ENCODE measurements at regions not wholly inside any gene's neighbourhood (a gene's known extent, or its start where the extent isn't known, plus 50 kb on each side); places are given as distances from the start of the nearest gene placed in this dataset.

GRCh38 chr10:45147000-45147399 is 146.3 kb downstream of the ZNF22 start:
- Histone ChIP-seq H4K20me1 (replicated peaks; ENCODE audit: control insufficient read depth, extremely low read depth, insufficient read depth, low read length) (no peaks in the 10 kb centered on the region), H3K4me2 (ENCODE audit: insufficient read depth, low read length) (no peak overlapping the region), H3K9me3 (replicated peaks; ENCODE audit: control insufficient read depth, insufficient read depth, low read length) (no peaks in the 10 kb centered on the region), H3K9ac (replicated peaks; ENCODE audit: extremely low read depth, insufficient read depth, low read length) (no peak overlapping the region), H3K4me3 (replicated peaks in 1 of 3; ENCODE audit: insufficient read depth in 1 of 3, low read depth in 1 of 3, low read length in 3 of 3) (no peak overlapping the region), H3K27me3 (ENCODE audit: control insufficient read depth in 2 of 2, insufficient read depth in 2 of 2, low read length in 2 of 2) (no peaks in the 10 kb centered on the region), H3K4me1 (ENCODE audit: control insufficient read depth, extremely low read depth, insufficient read depth, low read length) (peaks cover 3% of the 10 kb centered on the region), H3K79me2 (ENCODE audit: control insufficient read depth, insufficient read depth, low read length) (no peaks in the 10 kb centered on the region), H2AFZ (ENCODE audit: low read depth, low read length) (no peak overlapping the region), H3K36me3 (ENCODE audit: control insufficient read depth in 2 of 2, extremely low read depth in 1 of 2, insufficient read depth in 2 of 2, low read length in 2 of 2) (no peaks in the 10 kb centered on the region), H3K27ac (ENCODE audit: insufficient read depth, low read depth, low read length) (no peak overlapping the region), H3K9me1 (replicated peaks; ENCODE audit: control insufficient read depth, extremely low read depth, insufficient read depth, low read length) (no peaks in the 10 kb centered on the region)
- intact Hi-C loops (cut with micrococcal nuclease) (no loop called here), dilution Hi-C loops (cut with MboI; ENCODE audit: extremely low pct_ligation_motif_present, low sequenced_read_pairs) (no loop called here)
- ChIA-PET POLR2A (no interaction called here), CTCF (no interaction called here)
- DNase-seq (ENCODE audit: low read depth, low spot score) (no peak), FAIRE-seq (no peak)
- no TSS peak for BruUV-seq (replicated peaks)
- TF ChIP-seq MAX (IDR thresholded peaks at IDR 0.05; ENCODE audit: insufficient read depth, insufficient read length): no peak
- no peak for TF ChIP-seq GATA2 (IDR thresholded peaks at IDR 0.05; ENCODE audit: insufficient read depth, insufficient read length, low read depth, low read length)
- no peak for TF ChIP-seq CTCF (IDR thresholded peaks at IDR 0.05; ENCODE audit: extremely low read depth in 1 of 2, insufficient read depth in 1 of 2, low read depth in 1 of 2, low read length in 2 of 2)
- no peak for TF ChIP-seq FOS (IDR thresholded peaks at IDR 0.05; ENCODE audit: borderline replicate concordance, insufficient read depth, low read length)
- TF ChIP-seq POLR2AphosphoS5 (IDR thresholded peaks at IDR 0.05; ENCODE audit: insufficient read depth, low read depth, low read length): no peak
- no peak for TF ChIP-seq POLR2A (IDR thresholded peaks at IDR 0.05; ENCODE audit: low read depth, low read length)
- TF ChIP-seq JUN (IDR thresholded peaks at IDR 0.05; ENCODE audit: borderline replicate concordance, insufficient read depth, insufficient read length, low read depth): no peak
- no peak for TF ChIP-seq EZH2 (IDR thresholded peaks at IDR 0.05; ENCODE audit: borderline replicate concordance, low read depth, low read length, severe bottlenecking)
- no peak for TF ChIP-seq MYC (IDR thresholded peaks at IDR 0.05; ENCODE audit: low read depth, low read length)
